ENCODE measurements at regions not wholly inside any gene's neighbourhood (a gene's known extent, or its start where the extent isn't known, plus 50 kb on each side); places are given as distances from the start of the nearest gene placed in this dataset.

- H3K9me3 Mint-ChIP-seq, result peaks cover 5 to 9% of the 10 kb centered on the region in 2 donors
- H3K4me3 Mint-ChIP-seq, result no peak overlapping the region
- H3K27ac Mint-ChIP-seq, result no peak overlapping the region
- ATAC-seq (no peak), DNase-seq (no peak)
- no peaks in the 10 kb centered on the region for H3K27me3 Mint-ChIP-seq
- H3K4me1 Mint-ChIP-seq, result no peaks in the 10 kb centered on the region
Observed at GRCh38 chr2:146259816-146260215, 1585.0 kb upstream of the ACVR2A start.

GRCh38 chr2:146258071-146258470 lies 1586.8 kb upstream of the ACVR2A start:
- Mint-ChIP-seq H3K27me3 (no peaks in the 10 kb centered on the region), H3K4me3 (no peak overlapping the region), H3K27ac (no peak overlapping the region), H3K9me3 (peaks cover 5 to 9% of the 10 kb centered on the region in 2 donors), H3K4me1 (no peaks in the 10 kb centered on the region)
- ATAC-seq, result no peak
- DNase-seq, result no peak

- Mint-ChIP-seq H3K4me3 (no peak overlapping the region), H3K9me3 (peaks cover 13 to 21% of the 10 kb centered on the region in 2 donors)
- no peak for ATAC-seq
Observed at GRCh38 chr2:146252119-146252518, 1592.7 kb upstream of the ACVR2A start.

GRCh38 chr2:146251328-146251727 lies 1593.5 kb upstream of the ACVR2A start:
- H3K4me1 Mint-ChIP-seq, result no peaks in the 10 kb centered on the region
- DNase-seq, result no peak
- H3K27me3 Mint-ChIP-seq, result no peaks in the 10 kb centered on the region
- H3K9me3 Mint-ChIP-seq, result peaks cover 17 to 21% of the 10 kb centered on the region in 2 donors
- H3K27ac Mint-ChIP-seq, result no peak overlapping the region
- ATAC-seq, result no peak
- no peak overlapping the region for H3K4me3 Mint-ChIP-seq

More at GRCh38 chr2:146252119-146252518, 1592.7 kb upstream of the ACVR2A start:
- no peak for DNase-seq
- no peak overlapping the region for H3K27ac Mint-ChIP-seq
- H3K4me1 Mint-ChIP-seq, result no peaks in the 10 kb centered on the region
- H3K27me3 Mint-ChIP-seq, result no peaks in the 10 kb centered on the region

GRCh38 chr2:146246736-146247523 lies 1597.9 kb upstream of the ACVR2A start:
- H3K4me1 Mint-ChIP-seq, result no peaks in the 10 kb centered on the region
- H3K27ac Mint-ChIP-seq, result no peak overlapping the region
- ATAC-seq (no peak), DNase-seq (no peak)
- H3K27me3 Mint-ChIP-seq, result no peaks in the 10 kb centered on the region
- H3K9me3 Mint-ChIP-seq, result peaks cover 11 to 18% of the 10 kb centered on the region in 2 donors
- no peak overlapping the region for H3K4me3 Mint-ChIP-seq

- Mint-ChIP-seq H3K27ac (no peak overlapping the region), H3K4me1 (no peaks in the 10 kb centered on the region), H3K9me3 (peaks cover 11 to 18% of the 10 kb centered on the region in 2 donors), H3K27me3 (no peaks in the 10 kb centered on the region), H3K4me3 (no peak overlapping the region)
- DNase-seq, result no peak
- no peak for ATAC-seq
Observed at GRCh38 chr2:146246002-146246735, 1598.7 kb upstream of the ACVR2A start.

- Mint-ChIP-seq H3K27ac (no peak overlapping the region), H3K4me3 (no peak overlapping the region), H3K4me1 (no peaks in the 10 kb centered on the region), H3K27me3 (no peaks in the 10 kb centered on the region), H3K9me3 (peaks cover 13 to 18% of the 10 kb centered on the region in 2 donors)
- ATAC-seq, result no peak
- no peak for DNase-seq
Observed at GRCh38 chr2:146244830-146245229, 1600.0 kb upstream of the ACVR2A start.

- Mint-ChIP-seq H3K9me3 (peaks cover 17 to 18% of the 10 kb centered on the region in 2 donors), H3K27ac (no peak overlapping the region), H3K27me3 (no peaks in the 10 kb centered on the region), H3K4me3 (no peak overlapping the region), H3K4me1 (no peaks in the 10 kb centered on the region)
- ATAC-seq (no peak), DNase-seq (no peak)
Observed at GRCh38 chr2:146244131-146244530, 1600.7 kb upstream of the ACVR2A start.

- H3K4me1 Mint-ChIP-seq, result no peaks in the 10 kb centered on the region
- no peak for DNase-seq
- no peak overlapping the region for H3K27ac Mint-ChIP-seq
- no peak for ATAC-seq
- no peaks in the 10 kb centered on the region for H3K27me3 Mint-ChIP-seq
- H3K9me3 Mint-ChIP-seq, result peaks cover 5 to 6% of the 10 kb centered on the region in 2 donors
- H3K4me3 Mint-ChIP-seq, result no peak overlapping the region
Observed at GRCh38 chr2:146241023-146241422, 1603.8 kb upstream of the ACVR2A start.

GRCh38 chr2:146240391-146240790 lies 1604.4 kb upstream of the ACVR2A start:
- no peaks in the 10 kb centered on the region for H3K27me3 Mint-ChIP-seq

GRCh38 chr2:146239392-146240135 lies 1605.3 kb upstream of the ACVR2A start:
- Mint-ChIP-seq H3K4me1 (no peaks in the 10 kb centered on the region), H3K27me3 (no peaks in the 10 kb centered on the region), H3K27ac (peak overlapping the region in 1 of 2 donors; percentile 1), H3K9me3 (peaks cover 5 to 6% of the 10 kb centered on the region in 2 donors), H3K4me3 (no peak overlapping the region)
- ATAC-seq, result no peak
- no peak for DNase-seq

More at GRCh38 chr2:146240391-146240790, 1604.4 kb upstream of the ACVR2A start:
- ATAC-seq (no peak), DNase-seq (no peak)
- Mint-ChIP-seq H3K4me3 (no peak overlapping the region), H3K9me3 (peaks cover 5 to 6% of the 10 kb centered on the region in 2 donors), H3K4me1 (no peaks in the 10 kb centered on the region), H3K27ac (no peak overlapping the region)

GRCh38 chr2:146238254-146238966 lies 1606.4 kb upstream of the ACVR2A start:
- DNase-seq (no peak), ATAC-seq (no peak)
- no peaks in the 10 kb centered on the region for H3K4me1 Mint-ChIP-seq
- no peaks in the 10 kb centered on the region for H3K27me3 Mint-ChIP-seq
- H3K9me3 Mint-ChIP-seq, result peaks cover 5 to 6% of the 10 kb centered on the region in 2 donors
- H3K4me3 Mint-ChIP-seq, result no peak overlapping the region
- no peak overlapping the region for H3K27ac Mint-ChIP-seq

GRCh38 chr2:146235158-146235557 lies 1609.7 kb upstream of the ACVR2A start:
- H3K27ac Mint-ChIP-seq, result no peak overlapping the region
- H3K27me3 Mint-ChIP-seq, result no peaks in the 10 kb centered on the region
- H3K4me1 Mint-ChIP-seq, result no peaks in the 10 kb centered on the region
- H3K9me3 Mint-ChIP-seq, result peaks cover 0 to 6% of the 10 kb centered on the region in 2 donors
- ATAC-seq (no peak), DNase-seq (no peak)
- H3K4me3 Mint-ChIP-seq, result no peak overlapping the region

GRCh38 chr2:146229508-146230155 lies 1615.2 kb upstream of the ACVR2A start:
- Mint-ChIP-seq H3K4me3 (no peak overlapping the region), H3K4me1 (no peaks in the 10 kb centered on the region), H3K27me3 (no peaks in the 10 kb centered on the region), H3K9me3 (peaks cover 5 to 13% of the 10 kb centered on the region in 2 donors), H3K27ac (peak overlapping the region in 1 of 2 donors; percentile 89)
- DNase-seq (no peak), ATAC-seq (no peak)
